CD14-positive monocyte (primary cell): ENCODE measurements at regions not wholly inside any gene's neighbourhood (a gene's known extent, or its start where the extent isn't known, plus 50 kb on each side); places are given as distances from the start of the nearest gene placed in this dataset.

Experiments
- DNase-seq, 3 donors: peaks; one replicate each; pipeline ENCODE4 v3.0.0-alpha.2; 2011 to 2022
- H2AFZ ChIP-seq: 2 replicates; pipeline ENCODE4 v1.6.0; 2012; ENCODE audit warnings: mild to moderate bottlenecking, low read depth, low read length, inconsistent platforms; ENCODE audit not compliant: insufficient read depth, poor library complexity, severe bottlenecking
- H3K27ac ChIP-seq, 2 donors: 1 replicate in 1 of 2; 2 replicates in 1 of 2; pipeline ENCODE4 v1.5.1; 2012 to 2013; ENCODE audit warnings: low read length in 2 of 2, control low read depth in 1 of 2, inconsistent platforms in 1 of 2, low read depth in 1 of 2, mild to moderate bottlenecking in 1 of 2
- H3K27me3 ChIP-seq, 2 donors: one replicate each; pipeline versions ENCODE4 v1.6.0 to v1.6.1; 2011 to 2013; ENCODE audit warnings: low read length in 2 of 2; ENCODE audit not compliant: control insufficient read depth in 2 of 2, insufficient read depth in 2 of 2
- H3K36me3 ChIP-seq, 2 donors: replicated peaks in 1 of 2; 1 replicate in 1 of 2; 2 replicates in 1 of 2; pipeline versions ENCODE4 v1.5.1 to v1.6.1; 2012 to 2013; ENCODE audit warnings: low read length in 2 of 2, control low read depth in 1 of 2, inconsistent platforms in 1 of 2, mild to moderate bottlenecking in 1 of 2; ENCODE audit not compliant: insufficient read depth in 2 of 2, control insufficient read depth in 1 of 2
- H3K4me1 ChIP-seq, 2 donors: 1 replicate in 1 of 2; 2 replicates in 1 of 2; pipeline versions ENCODE4 v1.5.1 to v1.6.1; 2012 to 2013; ENCODE audit warnings: low read length in 2 of 2, control low read depth in 1 of 2, inconsistent platforms in 1 of 2, mild to moderate bottlenecking in 1 of 2, moderate library complexity in 1 of 2; ENCODE audit not compliant: insufficient read depth in 2 of 2, control insufficient read depth in 1 of 2
- H3K4me2 ChIP-seq: replicated peaks from 2 replicates; pipeline ENCODE3; 2012; ENCODE audit warnings: low read length, moderate library complexity, mild to moderate bottlenecking; ENCODE audit not compliant: poor library complexity, severe bottlenecking; ENCODE audit errors: extremely low read depth
- H3K4me3 ChIP-seq, 3 experiments: fragments of 200-600 bp in 1 of 3; sonication (generic) in 1 of 3; replicated peaks in 1 of 3; 1 replicate in 2 of 3; 2 replicates in 1 of 3; pipeline ENCODE4 v1.5.1; 2011 to 2013; ENCODE audit warnings: low read length in 3 of 3, mild to moderate bottlenecking in 3 of 3, control low read depth in 2 of 3, low read depth in 2 of 3, inconsistent platforms in 1 of 3, moderate library complexity in 1 of 3
- H3K79me2 ChIP-seq: 2 replicates; pipeline ENCODE4 v1.6.0; 2012; ENCODE audit warnings: mild to moderate bottlenecking, control low read depth, inconsistent platforms, low read length, moderate library complexity; ENCODE audit not compliant: insufficient read depth
- H3K9ac ChIP-seq: 2 replicates; pipeline ENCODE4 v1.6.0; 2017; ENCODE audit warnings: low read length, mild to moderate bottlenecking; ENCODE audit not compliant: insufficient read depth, poor library complexity, severe bottlenecking
- H3K9me3 ChIP-seq, 2 donors: replicated peaks in 1 of 2; 1 replicate in 1 of 2; 2 replicates in 1 of 2; pipeline versions ENCODE4 v1.5.1 to v1.6.1; 2012 to 2013; ENCODE audit warnings: low read length in 2 of 2, control low read depth in 1 of 2; ENCODE audit not compliant: control insufficient read depth in 1 of 2, insufficient read depth in 1 of 2
- H4K20me1 ChIP-seq: 2 replicates; pipeline ENCODE4 v1.6.0; 2012; ENCODE audit warnings: mild to moderate bottlenecking, low read length, control low read depth, moderate library complexity; ENCODE audit not compliant: insufficient read depth
- H3K27ac Mint-ChIP-seq, 7 donors: one replicate each; pipeline ENCODE4 v1.8.0; 2020; ENCODE audit warnings: mild to moderate bottlenecking in 7 of 7, mixed read lengths in 7 of 7, moderate library complexity in 6 of 7, inconsistent platforms in 2 of 7
- H3K27me3 Mint-ChIP-seq, 3 donors: one replicate each; pipeline ENCODE4 v1.8.0; 2021 to 2022; ENCODE audit warnings: low read depth in 3 of 3, mild to moderate bottlenecking in 3 of 3, mixed read lengths in 3 of 3, moderate library complexity in 3 of 3, inconsistent platforms in 1 of 3
- H3K36me3 Mint-ChIP-seq, 2 donors: one replicate each; pipeline ENCODE4 v1.8.0; 2020; ENCODE audit warnings: mixed read lengths in 2 of 2, inconsistent platforms in 1 of 2, mild to moderate bottlenecking in 1 of 2
- H3K4me1 Mint-ChIP-seq: one replicate; pipeline ENCODE4 v1.8.0; 2020; ENCODE audit warnings: mild to moderate bottlenecking, mixed read lengths
- H3K4me3 Mint-ChIP-seq, 2 donors: one replicate each; pipeline ENCODE4 v1.8.0; 2020; ENCODE audit warnings: mild to moderate bottlenecking in 2 of 2, mixed read lengths in 2 of 2, moderate library complexity in 1 of 2
- H3K9me3 Mint-ChIP-seq, 7 donors: one replicate each; pipeline ENCODE4 v1.8.0; 2020 to 2022; ENCODE audit warnings: mixed read lengths in 7 of 7, mild to moderate bottlenecking in 6 of 7, moderate library complexity in 6 of 7, inconsistent platforms in 2 of 7
- WGBS: methylation state at CpG from one replicate; pipeline ENCODE4 v1.1.5; 2013; ENCODE audit warnings: missing lambda C conversion rate; ENCODE audit not compliant: insufficient coverage; 5-methylcytosine and 5-hydroxymethylcytosine counted together
- intact Hi-C, 2 donors: fragments of 100-400 bp; cut with micrococcal nuclease; formaldehyde crosslinking; loops; one replicate each; pipeline versions ENCODE4 v1.15.0 to v1.15.1; 2023
- TF ChIP-seq, protein P1 (sequence below): fragments of 200-600 bp; IDR thresholded peaks from one replicate; pipeline ENCODE4 v1.8.0; 2022; ENCODE audit warnings: antibody characterized with exemption, mild to moderate bottlenecking

DNA sequence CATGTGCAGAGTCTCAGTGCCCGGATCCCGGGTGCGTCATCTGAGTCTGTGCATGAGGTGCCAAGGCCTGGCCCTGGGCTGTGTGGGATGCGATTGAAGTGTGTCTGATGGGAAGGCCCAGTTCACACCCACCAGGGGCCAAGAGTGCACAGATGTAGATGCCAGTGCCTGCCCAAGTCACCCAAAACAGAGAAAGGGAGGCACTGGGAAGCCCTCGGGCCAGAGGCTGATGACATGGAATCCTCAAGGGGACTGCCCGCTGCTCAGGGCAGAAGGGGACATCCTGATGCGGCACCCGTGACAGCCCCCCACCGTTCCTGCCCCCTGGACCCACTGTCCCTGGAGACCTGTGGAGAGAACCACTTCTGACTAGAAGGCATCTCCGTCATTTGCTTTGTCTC is 72.2 kb upstream of the ZNF479 start:
- Mint-ChIP-seq H3K27me3 (peaks cover 0 to 5% (median 1%) of the 10 kb centered on the region in 3 donors), H3K4me3 (no peak overlapping the region), H3K4me1 (no peaks in the 10 kb centered on the region), H3K36me3 (no peaks in the 10 kb centered on the region), H3K27ac (no peak overlapping the region), H3K9me3 (peaks cover 50 to 88% (median 69%) of the 10 kb centered on the region in 7 donors)
- TF ChIP-seq, protein P1, sequence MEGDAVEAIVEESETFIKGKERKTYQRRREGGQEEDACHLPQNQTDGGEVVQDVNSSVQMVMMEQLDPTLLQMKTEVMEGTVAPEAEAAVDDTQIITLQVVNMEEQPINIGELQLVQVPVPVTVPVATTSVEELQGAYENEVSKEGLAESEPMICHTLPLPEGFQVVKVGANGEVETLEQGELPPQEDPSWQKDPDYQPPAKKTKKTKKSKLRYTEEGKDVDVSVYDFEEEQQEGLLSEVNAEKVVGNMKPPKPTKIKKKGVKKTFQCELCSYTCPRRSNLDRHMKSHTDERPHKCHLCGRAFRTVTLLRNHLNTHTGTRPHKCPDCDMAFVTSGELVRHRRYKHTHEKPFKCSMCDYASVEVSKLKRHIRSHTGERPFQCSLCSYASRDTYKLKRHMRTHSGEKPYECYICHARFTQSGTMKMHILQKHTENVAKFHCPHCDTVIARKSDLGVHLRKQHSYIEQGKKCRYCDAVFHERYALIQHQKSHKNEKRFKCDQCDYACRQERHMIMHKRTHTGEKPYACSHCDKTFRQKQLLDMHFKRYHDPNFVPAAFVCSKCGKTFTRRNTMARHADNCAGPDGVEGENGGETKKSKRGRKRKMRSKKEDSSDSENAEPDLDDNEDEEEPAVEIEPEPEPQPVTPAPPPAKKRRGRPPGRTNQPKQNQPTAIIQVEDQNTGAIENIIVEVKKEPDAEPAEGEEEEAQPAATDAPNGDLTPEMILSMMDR, result no peak
- H3K79me2 ChIP-seq, result no peaks in the 10 kb centered on the region
- no peaks in the 10 kb centered on the region for H3K4me1 ChIP-seq
- intact Hi-C loops, result no loop called here
- no peak overlapping the region for H3K27ac ChIP-seq
- H3K4me3 ChIP-seq, result no peak overlapping the region
- no peaks in the 10 kb centered on the region for H3K36me3 ChIP-seq
- no peak overlapping the region for H2AFZ ChIP-seq
- no peaks in the 10 kb centered on the region for H3K27me3 ChIP-seq
- H4K20me1 ChIP-seq, result no peaks in the 10 kb centered on the region
- 94% methylated on average over 10 of the region's 10 CpGs for WGBS
- no peak for DNase-seq
- H3K4me2 ChIP-seq, result no peak overlapping the region
- H3K9ac ChIP-seq, result no peak overlapping the region
- H3K9me3 ChIP-seq, result peaks cover 33 to 78% of the 10 kb centered on the region in 2 donors

DNA sequence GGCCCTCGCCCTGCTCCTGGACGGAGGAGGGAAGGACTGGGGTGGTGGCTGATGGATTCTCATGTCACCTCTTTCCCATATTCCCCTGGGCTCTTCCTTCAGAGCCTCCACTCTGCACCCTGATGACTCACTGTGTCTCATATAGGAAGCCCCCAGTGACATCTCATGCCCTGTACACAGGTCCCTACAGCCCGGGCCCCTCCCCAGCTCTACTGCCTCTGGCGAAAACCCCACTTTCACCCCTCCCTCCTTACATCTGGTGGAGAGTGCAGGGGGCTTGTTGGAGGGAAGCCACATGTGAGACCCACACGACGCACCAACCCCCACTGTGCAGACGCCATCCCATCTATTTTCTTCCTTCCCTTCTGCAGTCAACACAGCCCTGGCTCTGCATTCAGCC is 72.8 kb upstream of the ZNF479 start:
- H3K27me3 ChIP-seq, result no peaks in the 10 kb centered on the region
- no CpG with 5 or more reads among the region's 7 CpGs for WGBS
- no peak overlapping the region for H3K4me3 ChIP-seq
- no peaks in the 10 kb centered on the region for H3K4me1 ChIP-seq
- H3K4me2 ChIP-seq, result no peak overlapping the region
- Mint-ChIP-seq H3K27me3 (peaks cover 1 to 5% (median 2%) of the 10 kb centered on the region in 3 donors), H3K27ac (no peak overlapping the region), H3K9me3 (peaks cover 52 to 89% (median 71%) of the 10 kb centered on the region in 7 donors), H3K4me3 (no peak overlapping the region), H3K4me1 (no peaks in the 10 kb centered on the region), H3K36me3 (no peaks in the 10 kb centered on the region)
- H3K9ac ChIP-seq, result no peak overlapping the region
- DNase-seq, result no peak
- no peak overlapping the region for H3K27ac ChIP-seq
- H3K36me3 ChIP-seq, result no peaks in the 10 kb centered on the region
- TF ChIP-seq, protein P1, result no peak
- H3K79me2 ChIP-seq, result no peaks in the 10 kb centered on the region
- no peak overlapping the region for H2AFZ ChIP-seq
- H4K20me1 ChIP-seq, result no peaks in the 10 kb centered on the region
- intact Hi-C loops, result no loop called here
- H3K9me3 ChIP-seq, result peaks cover 38 to 83% of the 10 kb centered on the region in 2 donors
